RWPE1 (cell line): ENCODE measurements at regions not wholly inside any gene's neighbourhood (a gene's known extent, or its start where the extent isn't known, plus 50 kb on each side); places are given as distances from the start of the nearest gene placed in this dataset.
"Not testable (repeated sequence)": the region's sequence is repeated elsewhere in the genome, so short reads cannot be mapped to it uniquely, and the experiment has no call there.

Source experiments
- CTCF ChIA-PET: fragments of 350-600 bp; sonication (Branson Sonifier 250); formaldehyde crosslinking; extraction: SDS; loops from one replicate; lab custom pipeline; 2021; lab: Yijun Ruan, JAX
- POLR2A ChIA-PET: fragments of 400-600 bp; formaldehyde crosslinking; extraction: SDS; loops from one replicate; lab custom pipeline; 2020; ENCODE audit warnings: antibody characterized with exemption; ENCODE audit not compliant: low non-redundant PET; lab: Yijun Ruan, JAX
- DNase-seq: peaks from one replicate; pipeline ENCODE4 v3.0.0; 2012; ENCODE audit warnings: low spot score
- H3K27ac ChIP-seq: fragments of 450-650 bp; 2 replicates; pipeline ENCODE4 v1.5.1; 2017
- TF ChIP-seq, protein P1 (sequence below): fragments of 450-650 bp; conservative IDR thresholded peaks from 2 replicates; pipeline ENCODE4 v1.5.1; 2017; ENCODE audit warnings: low read depth, mild to moderate bottlenecking

DNA sequence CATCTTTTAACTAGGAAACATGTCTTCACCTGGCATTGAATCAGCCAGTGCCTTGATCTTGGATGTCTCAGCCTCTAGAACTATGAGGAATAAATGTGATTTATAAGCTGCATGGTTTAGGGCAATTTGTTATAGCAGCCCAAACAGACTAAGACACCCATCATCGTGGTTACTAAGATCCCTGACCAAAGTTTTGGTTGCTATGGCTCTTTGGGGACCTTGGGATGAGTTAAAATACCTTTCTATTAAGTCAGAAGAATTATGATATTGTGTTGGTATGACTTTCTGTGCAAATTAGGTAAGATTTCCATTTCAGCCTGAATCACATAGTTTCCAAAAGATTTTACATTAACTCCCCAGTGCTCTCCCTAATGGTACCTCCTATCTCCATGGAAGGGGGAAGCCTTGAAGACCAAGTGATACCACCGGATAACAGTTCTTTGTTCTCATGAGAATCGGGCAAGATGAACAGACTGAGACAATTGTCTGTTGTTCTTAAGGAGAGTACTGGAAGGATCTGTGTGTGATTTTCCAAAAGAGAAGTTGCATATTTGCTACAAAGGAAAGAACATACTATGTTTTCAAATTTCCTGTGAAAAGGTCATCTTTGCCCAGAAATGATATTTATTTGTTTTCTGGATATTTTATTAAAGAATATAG is 60.4 kb upstream of the UBASH3B start:
- TF ChIP-seq, protein P1, sequence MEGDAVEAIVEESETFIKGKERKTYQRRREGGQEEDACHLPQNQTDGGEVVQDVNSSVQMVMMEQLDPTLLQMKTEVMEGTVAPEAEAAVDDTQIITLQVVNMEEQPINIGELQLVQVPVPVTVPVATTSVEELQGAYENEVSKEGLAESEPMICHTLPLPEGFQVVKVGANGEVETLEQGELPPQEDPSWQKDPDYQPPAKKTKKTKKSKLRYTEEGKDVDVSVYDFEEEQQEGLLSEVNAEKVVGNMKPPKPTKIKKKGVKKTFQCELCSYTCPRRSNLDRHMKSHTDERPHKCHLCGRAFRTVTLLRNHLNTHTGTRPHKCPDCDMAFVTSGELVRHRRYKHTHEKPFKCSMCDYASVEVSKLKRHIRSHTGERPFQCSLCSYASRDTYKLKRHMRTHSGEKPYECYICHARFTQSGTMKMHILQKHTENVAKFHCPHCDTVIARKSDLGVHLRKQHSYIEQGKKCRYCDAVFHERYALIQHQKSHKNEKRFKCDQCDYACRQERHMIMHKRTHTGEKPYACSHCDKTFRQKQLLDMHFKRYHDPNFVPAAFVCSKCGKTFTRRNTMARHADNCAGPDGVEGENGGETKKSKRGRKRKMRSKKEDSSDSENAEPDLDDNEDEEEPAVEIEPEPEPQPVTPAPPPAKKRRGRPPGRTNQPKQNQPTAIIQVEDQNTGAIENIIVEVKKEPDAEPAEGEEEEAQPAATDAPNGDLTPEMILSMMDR: no peak
- ChIA-PET POLR2A (no interaction called here), CTCF (no interaction called here)
- no peak overlapping the region for H3K27ac ChIP-seq
- DNase-seq: no peak

DNA sequence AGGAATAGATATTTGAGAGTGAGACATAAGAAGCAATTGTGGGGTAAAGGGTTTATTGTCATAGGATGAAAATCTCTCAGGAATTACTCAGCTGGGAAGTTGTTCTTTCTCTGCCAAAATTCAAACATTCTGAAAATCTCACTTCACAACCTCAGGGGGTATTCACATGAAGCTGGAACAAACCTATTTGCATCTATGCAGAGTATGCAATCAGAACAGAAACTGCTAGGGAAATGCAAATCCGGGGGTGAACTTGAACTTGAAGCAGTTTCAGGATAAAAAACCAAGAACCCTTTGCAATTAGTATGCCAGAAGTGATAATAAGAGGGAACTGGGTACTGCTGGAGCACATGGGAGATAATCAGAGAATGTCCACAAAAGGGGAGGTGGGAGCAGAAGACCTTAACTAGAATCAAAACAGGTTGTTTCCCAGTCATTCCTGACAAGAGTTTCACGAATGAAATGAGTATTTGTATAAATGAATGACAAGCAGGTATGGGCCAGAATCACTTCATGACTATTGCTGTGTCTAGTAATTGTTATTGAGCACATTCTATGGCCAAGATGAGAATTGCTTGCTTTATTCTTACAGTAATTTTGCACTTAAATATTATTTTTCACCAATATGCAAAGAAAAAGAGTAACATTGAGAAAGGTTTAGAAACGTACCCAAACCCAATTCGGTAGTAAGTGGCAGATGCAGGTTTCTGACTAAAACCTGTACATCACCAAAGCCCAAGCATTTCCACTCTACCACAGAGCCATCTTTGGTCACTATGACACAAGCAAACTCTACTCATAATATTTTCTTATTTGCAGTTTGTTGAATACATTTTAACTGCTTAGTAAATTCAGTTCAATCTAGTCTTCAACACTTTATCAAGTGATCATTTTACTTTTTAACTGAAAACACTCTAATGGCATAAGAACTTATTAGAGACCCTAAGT is 61.8 kb upstream of the UBASH3B start:
- TF ChIP-seq, protein P1: no peak
- no peak overlapping the region for H3K27ac ChIP-seq
- CTCF ChIA-PET: interaction anchor here (0.6 kb wide), 1 partner anchor 264 kb away, joined by 4 read pairs; no protein-coding TSS in a partner anchor
- POLR2A ChIA-PET: interaction anchor here (0.7 kb wide), 1 partner anchor 104 kb away, joined by 6 read pairs; no protein-coding TSS in a partner anchor
- DNase-seq: no peak

DNA sequence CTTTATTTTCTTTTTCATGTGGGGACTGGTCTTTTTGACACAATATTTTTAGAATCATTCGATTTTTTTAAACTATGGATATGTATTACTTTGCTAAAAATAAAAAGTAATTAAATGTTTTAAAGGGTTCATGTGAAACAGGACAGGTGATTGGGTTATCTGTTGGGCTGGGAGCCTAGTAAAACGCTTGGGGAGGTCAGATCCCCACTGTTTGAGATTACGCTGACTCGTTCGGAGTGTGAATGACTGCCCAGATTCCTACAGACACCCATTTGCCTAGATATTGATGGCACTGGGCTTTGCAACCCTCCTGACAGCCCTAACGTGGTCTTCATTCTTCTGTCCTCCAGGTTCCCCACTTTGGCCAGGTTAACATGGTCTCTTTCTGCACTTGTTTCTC is 62.9 kb upstream of the UBASH3B start:
- DNase-seq: no peak
- CTCF ChIA-PET: interaction anchor here (0.7 kb wide), 1 partner anchor 340 kb away, joined by 5 read pairs; no protein-coding TSS in a partner anchor
- H3K27ac ChIP-seq: no peak overlapping the region
- TF ChIP-seq, protein P1: no peak
- POLR2A ChIA-PET: no interaction called here

DNA sequence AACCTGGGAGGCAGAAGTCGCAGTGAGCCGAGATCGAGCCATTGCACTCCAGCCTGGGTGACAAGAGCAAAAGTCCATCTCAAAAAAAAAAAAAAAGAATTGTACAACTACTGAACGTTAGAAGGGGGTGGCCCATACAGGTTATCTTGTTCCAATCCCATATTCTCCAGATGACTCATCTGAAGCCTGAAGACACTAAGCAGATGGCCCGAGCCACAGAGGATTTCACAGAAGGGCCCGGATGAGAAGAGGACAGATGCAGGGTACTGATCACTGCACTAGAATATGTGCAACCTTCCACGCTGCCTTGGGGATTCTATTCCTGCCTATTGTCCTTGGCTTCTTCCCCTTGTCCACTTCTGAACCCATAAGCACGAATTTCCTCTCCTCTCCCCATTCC is 70.9 kb upstream of the UBASH3B start:
- TF ChIP-seq, protein P1: no peak
- DNase-seq: no peak
- ChIA-PET CTCF (interaction anchor here (0.6 kb wide), 1 partner anchor 8 kb away, joined by 4 read pairs; no protein-coding TSS in a partner anchor), POLR2A (no interaction called here)
- no peak overlapping the region for H3K27ac ChIP-seq

DNA sequence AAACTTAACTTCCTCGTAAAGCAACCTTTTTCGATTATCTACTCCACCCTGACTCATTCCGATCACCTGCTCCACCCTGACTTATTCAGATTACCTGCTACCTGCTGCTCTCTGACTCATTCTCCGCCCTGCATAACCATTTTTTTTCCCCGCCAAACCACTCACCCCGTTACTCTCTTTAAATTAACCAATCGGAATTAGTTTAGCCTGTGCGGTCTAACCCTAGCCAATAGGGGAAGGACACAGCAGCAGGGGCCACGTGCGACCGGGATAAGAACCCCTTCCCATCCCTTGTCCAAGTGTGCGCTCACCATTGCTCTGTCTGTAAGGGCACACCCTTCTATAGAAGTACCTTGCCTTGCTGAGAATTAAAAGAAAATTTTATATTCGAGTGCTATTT is 75.5 kb upstream of the UBASH3B start:
- POLR2A ChIA-PET, H3K27ac ChIP-seq: not testable (repeated sequence)
- DNase-seq: peak; percentile 53
- CTCF ChIA-PET: interaction anchor here (0.5 to 1.9 kb wide), 12 partner anchors 12 to 1066 kb away, joined by 3 to 16 read pairs (median 4); no protein-coding TSS in a partner anchor

DNA sequence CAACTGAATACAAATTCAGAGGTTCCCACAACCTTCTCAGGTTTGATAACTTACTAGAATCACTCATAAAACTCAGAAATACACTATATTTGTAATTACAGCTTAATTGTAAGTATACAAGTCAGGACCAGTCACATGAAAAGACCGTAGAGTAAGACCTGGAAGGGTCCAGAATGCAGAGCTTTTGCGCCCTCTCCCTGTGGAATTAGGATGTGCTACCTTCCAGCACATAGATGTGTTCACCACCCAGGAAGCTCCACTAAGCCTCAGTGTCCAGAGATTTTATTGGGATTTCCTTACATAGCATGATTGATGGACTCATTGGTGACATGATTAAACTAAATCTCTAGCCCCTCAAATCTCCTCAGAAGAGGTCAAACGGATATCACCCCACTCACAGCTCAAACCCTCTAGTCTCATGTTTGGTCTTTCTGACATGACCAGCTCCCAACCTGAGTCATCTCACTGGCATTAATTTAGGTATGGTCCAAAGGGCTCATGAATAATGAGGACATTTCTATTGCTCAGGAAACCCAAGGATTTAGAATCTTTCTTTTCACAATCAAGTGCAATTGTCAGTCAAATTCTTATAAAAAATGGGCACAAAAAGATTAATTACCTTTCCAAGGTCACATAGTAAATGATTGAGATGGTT is 77.2 kb upstream of the UBASH3B start:
- ChIA-PET CTCF (no interaction called here), POLR2A (no interaction called here)
- TF ChIP-seq, protein P1: no peak
- no peak for DNase-seq
- no peak overlapping the region for H3K27ac ChIP-seq
